RWPE2 (cell line): ENCODE measurements at regions not wholly inside any gene's neighbourhood (a gene's known extent, or its start where the extent isn't known, plus 50 kb on each side); places are given as distances from the start of the nearest gene placed in this dataset.

Source experiments
- ATAC-seq: fragments of 200-7000 bp; cut with Tn5 transposase; 3 replicates; pipeline ENCODE4 v1.9.1; 2021; ENCODE audit warnings: low read depth
- DNase-seq: peaks from one replicate; pipeline ENCODE4 v3.0.0-alpha.2; 2020; ENCODE audit warnings: low spot score
- H3K27ac ChIP-seq: fragments of 450-650 bp; 2 replicates; pipeline ENCODE4 v1.5.1; 2017; ENCODE audit warnings: mild to moderate bottlenecking; ENCODE audit not compliant: poor library complexity, severe bottlenecking
- H3K27me3 ChIP-seq: fragments of 250-450 bp; sonication (Bioruptor Pico); 2 replicates; pipeline ENCODE4 v1.5.1; 2021; ENCODE audit warnings: mild to moderate bottlenecking, moderate library complexity; ENCODE audit not compliant: insufficient read depth, poor library complexity, severe bottlenecking
- H3K36me3 ChIP-seq: fragments of 250-450 bp; sonication (Bioruptor Pico); 2 replicates; pipeline ENCODE4 v1.5.1; 2020; ENCODE audit warnings: low read depth, mild to moderate bottlenecking, moderate library complexity
- H3K4me1 ChIP-seq: fragments of 250-450 bp; sonication (Bioruptor Pico); 2 replicates; pipeline ENCODE4 v1.5.1; 2021; ENCODE audit warnings: mild to moderate bottlenecking, moderate library complexity; ENCODE audit not compliant: insufficient read depth, poor library complexity, severe bottlenecking
- H3K4me3 ChIP-seq: fragments of 250-450 bp; sonication (Bioruptor Pico); 2 replicates; pipeline ENCODE4 v1.5.1; 2021; ENCODE audit warnings: mild to moderate bottlenecking, moderate library complexity; ENCODE audit not compliant: severe bottlenecking
- H3K9me3 ChIP-seq: fragments of 250-450 bp; sonication (Bioruptor Pico); 2 replicates; pipeline ENCODE4 v1.5.1; 2021; ENCODE audit warnings: mild to moderate bottlenecking, moderate library complexity; ENCODE audit not compliant: severe bottlenecking
- CTCF ChIP-seq: fragments of 450-650 bp; IDR thresholded peaks from one replicate; pipeline ENCODE4 v1.5.1; 2017; ENCODE audit warnings: mild to moderate bottlenecking, moderate library complexity; ENCODE audit not compliant: poor library complexity, severe bottlenecking

- no peak overlapping the region for H3K4me3 ChIP-seq
- H3K9me3 ChIP-seq = no peaks in the 10 kb centered on the region
- DNase-seq = no peak
- H3K36me3 ChIP-seq = no peaks in the 10 kb centered on the region
- TF ChIP-seq CTCF = no peak
- no peaks in the 10 kb centered on the region for H3K4me1 ChIP-seq
- ATAC-seq = no peak
- H3K27ac ChIP-seq = no peak overlapping the region
- H3K27me3 ChIP-seq = no peaks in the 10 kb centered on the region
Observed at GRCh38 chr2:123769001-123769400, 256.1 kb upstream of the CNTNAP5 start.

DNA sequence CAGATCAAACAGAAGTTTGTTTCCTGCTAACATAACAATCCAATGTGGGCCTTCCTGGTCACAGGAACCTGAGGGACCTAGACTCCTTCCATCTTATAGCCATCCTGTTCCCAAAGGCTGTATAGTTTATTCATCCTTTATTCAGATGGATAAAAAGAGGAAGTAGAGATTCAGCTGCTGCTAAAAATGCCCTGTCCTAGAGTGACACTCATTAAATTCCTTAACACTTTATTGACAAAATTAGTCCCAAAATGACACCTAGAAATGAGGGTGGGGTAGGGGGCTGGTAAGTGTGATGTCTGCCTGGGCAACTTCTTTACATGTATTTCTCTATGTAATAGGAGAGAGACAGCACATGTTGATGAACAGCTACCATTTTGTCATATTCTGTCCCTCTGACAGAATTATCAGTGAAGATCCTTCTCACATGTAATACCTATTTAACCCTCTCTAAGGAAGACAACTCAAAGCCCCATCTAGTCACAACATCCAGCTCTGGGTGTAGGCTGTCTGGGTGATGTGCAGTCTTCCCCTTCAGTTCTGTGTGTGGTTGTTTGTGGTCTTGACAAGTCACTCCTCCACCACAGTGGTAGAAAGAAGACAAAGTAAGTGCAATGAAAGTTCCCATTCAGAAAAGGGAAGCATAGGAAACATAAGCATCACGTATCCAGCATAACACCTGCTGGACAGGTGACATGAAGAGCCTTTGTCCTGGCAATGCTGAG lies 253.9 kb upstream of the CNTNAP5 start:
- no peak for TF ChIP-seq CTCF
- DNase-seq (no peak), ATAC-seq (no peak)
- no peaks in the 10 kb centered on the region for H3K4me1 ChIP-seq
- H3K9me3 ChIP-seq = no peaks in the 10 kb centered on the region
- no peak overlapping the region for H3K4me3 ChIP-seq
- H3K36me3 ChIP-seq = no peaks in the 10 kb centered on the region
- H3K27me3 ChIP-seq = no peaks in the 10 kb centered on the region
- H3K27ac ChIP-seq = no peak overlapping the region

DNA sequence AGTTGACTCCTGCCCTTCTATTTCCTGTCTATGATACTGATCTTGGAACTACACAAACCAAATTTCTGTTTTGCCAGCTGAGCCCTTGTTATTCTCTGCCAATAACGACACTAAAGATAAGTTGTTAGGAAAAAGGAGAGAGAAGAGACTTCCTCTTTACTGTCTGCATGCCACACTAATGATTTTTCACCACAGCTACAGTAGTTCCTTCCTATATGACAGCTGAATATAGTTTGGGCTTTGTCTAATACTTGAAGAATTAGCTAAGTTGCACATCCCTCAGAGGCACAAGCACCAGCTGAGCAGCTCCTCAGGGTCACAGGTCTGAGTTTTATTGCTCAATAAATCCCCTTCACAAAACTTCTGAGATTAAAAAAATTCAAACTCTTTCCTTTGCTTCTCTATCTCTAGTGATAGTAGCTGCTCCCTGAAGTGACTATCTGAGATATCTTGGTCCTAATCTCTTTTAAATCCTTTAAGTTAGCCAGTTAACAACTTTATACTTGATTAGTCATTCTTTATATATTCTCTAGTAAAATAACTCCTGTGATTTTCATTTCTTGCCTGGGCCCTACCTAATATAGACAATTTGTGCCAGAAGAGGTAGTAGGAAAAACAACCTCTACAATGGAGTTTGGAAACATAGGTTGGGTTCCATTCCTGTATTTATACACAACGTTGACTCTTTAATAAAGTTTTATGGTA lies 253.0 kb upstream of the CNTNAP5 start:
- TF ChIP-seq CTCF = no peak

DNA sequence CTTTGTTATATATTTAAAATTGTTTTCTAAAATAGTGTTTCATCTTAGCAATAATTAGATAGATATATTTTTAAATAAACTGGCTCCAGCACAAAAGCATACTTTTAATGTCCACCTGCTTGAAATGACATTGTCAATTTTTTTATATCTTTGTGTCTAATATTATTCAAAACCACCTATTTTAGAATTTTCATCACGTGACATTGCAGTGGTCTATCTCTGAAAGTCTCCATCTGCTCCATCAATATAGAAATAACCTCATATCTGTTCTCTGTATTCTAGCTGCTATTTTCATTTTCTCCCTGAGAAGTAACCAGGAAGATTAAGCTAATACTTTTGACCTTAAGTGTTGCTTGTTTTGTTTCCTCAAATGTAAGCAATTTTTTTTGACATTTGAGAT lies 248.0 kb upstream of the CNTNAP5 start:
- TF ChIP-seq CTCF = no peak
- H3K27ac ChIP-seq = no peak overlapping the region
- ATAC-seq (no peak), DNase-seq (no peak)
- no peaks in the 10 kb centered on the region for H3K9me3 ChIP-seq
- no peak overlapping the region for H3K4me3 ChIP-seq
- no peaks in the 10 kb centered on the region for H3K4me1 ChIP-seq
- H3K36me3 ChIP-seq = no peaks in the 10 kb centered on the region
- H3K27me3 ChIP-seq = no peaks in the 10 kb centered on the region

More for the DNA sequence above, 253.0 kb upstream of the CNTNAP5 start:
- DNase-seq (no peak), ATAC-seq (no peak)
- no peak overlapping the region for H3K4me3 ChIP-seq
- H3K9me3 ChIP-seq = no peaks in the 10 kb centered on the region
- no peaks in the 10 kb centered on the region for H3K36me3 ChIP-seq
- no peaks in the 10 kb centered on the region for H3K4me1 ChIP-seq
- no peak overlapping the region for H3K27ac ChIP-seq
- H3K27me3 ChIP-seq = no peaks in the 10 kb centered on the region

GRCh38 chr2:123783164-123783563 lies 241.9 kb upstream of the CNTNAP5 start:
- no peak for TF ChIP-seq CTCF
- Histone ChIP-seq H3K4me1 (no peaks in the 10 kb centered on the region), H3K27me3 (no peaks in the 10 kb centered on the region), H3K27ac (no peak overlapping the region), H3K4me3 (no peak overlapping the region), H3K36me3 (no peaks in the 10 kb centered on the region), H3K9me3 (no peaks in the 10 kb centered on the region)
- DNase-seq = no peak
- ATAC-seq = no peak
